ENCODE measurements at regions not wholly inside any gene's neighbourhood (a gene's known extent, or its start where the extent isn't known, plus 50 kb on each side); places are given as distances from the start of the nearest gene placed in this dataset.

DNA sequence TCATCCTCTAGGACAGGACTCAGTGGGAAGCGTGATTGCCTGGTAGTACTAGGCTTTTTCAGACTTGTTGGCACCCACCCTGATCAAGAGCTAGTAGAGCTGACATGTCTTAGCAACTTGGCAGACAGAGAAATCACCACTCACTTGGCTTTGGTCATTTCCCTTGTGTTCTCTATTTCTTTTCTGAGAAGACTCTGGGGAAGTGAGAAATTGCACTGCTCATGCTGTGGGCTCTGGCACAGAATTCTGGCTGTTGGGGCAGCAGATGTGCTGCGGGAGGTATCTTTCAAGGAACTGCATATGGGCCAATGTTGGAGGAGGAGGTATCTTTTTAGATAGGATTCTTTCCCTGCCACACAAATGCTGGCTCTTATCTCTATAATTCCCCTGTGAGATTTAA is 529.1 kb upstream of the MEX3C start:
- H3K4me1 ChIP-seq (replicated peaks in 1 of 2; ENCODE audit: control insufficient read depth in 2 of 2, insufficient read depth in 2 of 2, low read length in 2 of 2), result no peaks in the 10 kb centered on the region
- no peak overlapping the region for H2AFZ ChIP-seq (ENCODE audit: low read depth, low read length)
- no peaks in the 10 kb centered on the region for H3K9me1 ChIP-seq (ENCODE audit: control insufficient read depth, insufficient read depth, low read length)
- no peak for ATAC-seq
- no peaks in the 10 kb centered on the region for H3K36me3 ChIP-seq (ENCODE audit: control insufficient read depth, insufficient read depth, low read length)
- no peak overlapping the region for H3K4me2 ChIP-seq (ENCODE audit: insufficient read depth, low read length)
- 8% methylated on average over 2 of the region's 2 CpGs for WGBS (ENCODE audit: insufficient coverage, low coverage, missing lambda C conversion rate)
- no peak for FAIRE-seq
- no peak for DNase-seq (ENCODE audit: extremely low read depth in 1 of 4, low spot score in 3 of 4)
- intact Hi-C loops (cut with micrococcal nuclease) (no loop called here), in situ Hi-C loops (cut with MboI) (no loop called here)
- H3K4me3 ChIP-seq, result no peak overlapping the region
- no peaks in the 10 kb centered on the region for H3K79me2 ChIP-seq (ENCODE audit: control insufficient read depth, insufficient read depth, low read length)
- H3K27ac ChIP-seq (ENCODE audit: extremely low read depth, low read depth, low read length), result no peak overlapping the region
- no peak for TF ChIP-seq CBFA2T3 (IDR thresholded peaks at IDR 0.05)
- H3K9ac ChIP-seq (ENCODE audit: insufficient read depth in 1 of 2, low read depth in 2 of 2, low read length in 2 of 2), result no peak overlapping the region
- H4K20me1 ChIP-seq (replicated peaks; ENCODE audit: control insufficient read depth, insufficient read depth, low read length), result no peaks in the 10 kb centered on the region
- BruUV-seq (replicated peaks), result no TSS peak
- CTCF ChIA-PET (ENCODE audit: low intra/inter-chr PET ratio), result no interaction called here
- POLR2A ChIA-PET, result no interaction called here
- H3K27me3 ChIP-seq (ENCODE audit: control insufficient read depth in 2 of 2, insufficient read depth in 2 of 2, low read length in 2 of 2), result no peaks in the 10 kb centered on the region
- H3K9me3 ChIP-seq (replicated peaks; ENCODE audit: control insufficient read depth, insufficient read depth, low read depth, low read length), result no peaks in the 10 kb centered on the region

DNA sequence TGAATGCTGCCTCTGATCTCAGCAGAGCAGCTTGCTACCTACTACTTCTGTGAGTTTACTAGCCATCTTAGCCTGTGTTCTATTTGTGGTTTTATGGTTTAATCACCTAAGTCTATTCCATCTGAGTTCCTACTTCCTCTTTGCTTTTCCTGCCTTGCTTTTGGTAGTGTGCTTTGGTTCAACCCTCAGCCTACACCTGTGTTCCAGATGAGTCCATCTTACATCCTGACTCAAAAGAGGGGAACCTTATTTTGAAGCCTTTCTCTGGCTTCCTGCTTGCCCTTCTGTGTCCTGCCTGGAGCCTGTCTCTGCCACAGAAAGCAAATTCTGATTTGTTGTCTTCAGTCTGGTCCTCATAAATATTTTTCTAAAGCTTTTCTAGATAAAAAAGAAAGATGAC is 530.3 kb upstream of the MEX3C start:
- no peak overlapping the region for H3K27ac ChIP-seq (ENCODE audit: extremely low read depth, low read depth, low read length)
- ChIA-PET CTCF (ENCODE audit: low intra/inter-chr PET ratio) (no interaction called here), POLR2A (no interaction called here)
- H4K20me1 ChIP-seq (replicated peaks; ENCODE audit: control insufficient read depth, insufficient read depth, low read length), result no peaks in the 10 kb centered on the region
- BruUV-seq (replicated peaks), result no TSS peak
- intact Hi-C loops (cut with micrococcal nuclease), result no loop called here
- ATAC-seq, result no peak
- no peaks in the 10 kb centered on the region for H3K9me3 ChIP-seq (replicated peaks; ENCODE audit: control insufficient read depth, insufficient read depth, low read depth, low read length)
- no peak overlapping the region for H3K4me3 ChIP-seq
- H3K27me3 ChIP-seq (ENCODE audit: control insufficient read depth in 2 of 2, insufficient read depth in 2 of 2, low read length in 2 of 2), result no peaks in the 10 kb centered on the region
- no peak for DNase-seq (ENCODE audit: extremely low read depth in 1 of 4, low spot score in 3 of 4)
- no peak overlapping the region for H3K9ac ChIP-seq (ENCODE audit: insufficient read depth in 1 of 2, low read depth in 2 of 2, low read length in 2 of 2)
- H3K36me3 ChIP-seq (ENCODE audit: control insufficient read depth, insufficient read depth, low read length), result no peaks in the 10 kb centered on the region
- FAIRE-seq, result no peak
- no peaks in the 10 kb centered on the region for H3K9me1 ChIP-seq (ENCODE audit: control insufficient read depth, insufficient read depth, low read length)
- TF ChIP-seq PHF8 (IDR thresholded peaks at IDR 0.05; ENCODE audit: borderline replicate concordance, low read length), result no peak
- no peak for TF ChIP-seq ZBTB8A (IDR thresholded peaks at IDR 0.05; ENCODE audit: partially characterized antibody)
- TF ChIP-seq RUNX1 (IDR thresholded peaks at IDR 0.05; ENCODE audit: low read depth), result no peak
- TF ChIP-seq GATAD2B (IDR thresholded peaks at IDR 0.05; ENCODE audit: borderline replicate concordance), result no peak
- no peak overlapping the region for H3K4me2 ChIP-seq (ENCODE audit: insufficient read depth, low read length)
- in situ Hi-C loops (cut with MboI), result no loop called here
- no peak overlapping the region for H2AFZ ChIP-seq (ENCODE audit: low read depth, low read length)
- H3K79me2 ChIP-seq (ENCODE audit: control insufficient read depth, insufficient read depth, low read length), result no peaks in the 10 kb centered on the region
- no peaks in the 10 kb centered on the region for H3K4me1 ChIP-seq (replicated peaks in 1 of 2; ENCODE audit: control insufficient read depth in 2 of 2, insufficient read depth in 2 of 2, low read length in 2 of 2)

Measured in K562 (cell line).